HG03175 (cell line): ENCODE measurements at regions not wholly inside any gene's neighbourhood (a gene's known extent, or its start where the extent isn't known, plus 50 kb on each side); places are given as distances from the start of the nearest gene placed in this dataset.
"Not testable (repeated sequence)": the region's sequence is repeated elsewhere in the genome, so short reads cannot be mapped to it uniquely, and the experiment has no call there.

ENCODE experiments used
- ATAC-seq: cut with Tn5 transposase; IDR thresholded peaks from one replicate; pipeline ENCODE4 v1.9.1; 2021; ENCODE audit warnings: mild to moderate bottlenecking, moderate library complexity; ENCODE audit not compliant: unreplicated experiment

- no peak for ATAC-seq
Observed at GRCh38 chr21:39004634-39005501, 178.4 kb downstream of the PSMG1 start.

GRCh38 chr21:39003982-39004633, 179.1 kb downstream of the PSMG1 start:
- no peak for ATAC-seq

DNA sequence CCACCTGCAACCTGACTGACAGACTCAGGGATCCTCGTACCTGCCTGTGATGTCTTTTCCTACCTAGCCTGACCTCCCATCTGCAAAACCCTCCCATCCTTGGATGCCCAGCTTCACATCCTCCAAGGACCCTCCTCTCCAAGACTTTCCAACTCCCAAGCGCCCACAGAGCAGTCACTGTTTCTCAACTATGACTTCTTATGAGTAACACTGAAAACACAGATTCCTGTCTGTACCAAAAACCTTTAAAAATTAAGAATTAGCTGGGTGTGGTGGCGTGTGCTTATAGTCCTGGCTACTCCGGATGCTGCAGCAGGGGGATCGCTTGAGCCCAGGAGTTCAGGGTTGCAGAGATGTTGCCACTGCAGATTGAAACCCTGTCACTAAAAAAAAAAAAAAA, 181.9 kb downstream of the PSMG1 start:
- no peak for ATAC-seq

GRCh38 chr21:39000496-39000895, 182.8 kb downstream of the PSMG1 start:
- ATAC-seq = no peak

DNA sequence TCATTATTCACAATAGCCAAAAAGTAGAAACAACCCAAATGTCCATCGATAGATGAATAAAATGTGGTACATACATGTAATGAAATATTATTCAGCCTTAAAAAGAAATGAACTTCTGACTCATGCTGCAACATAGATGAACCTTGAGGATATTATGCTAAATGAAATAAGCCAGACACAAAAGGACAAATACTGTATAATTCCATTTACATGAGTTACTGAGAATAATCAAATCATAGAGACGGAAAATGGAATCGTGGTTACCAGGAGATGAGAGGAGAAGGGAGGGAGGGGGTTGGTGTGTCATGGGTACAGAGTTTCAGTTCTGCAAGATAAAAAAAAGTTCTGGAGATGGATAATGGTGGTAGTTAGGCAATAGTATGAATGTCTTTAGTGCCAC, 184.1 kb downstream of the PSMG1 start:
- no peak for ATAC-seq

GRCh38 chr21:38998281-38998680, 185.0 kb downstream of the PSMG1 start:
- not testable (repeated sequence) for ATAC-seq

GRCh38 chr21:38997843-38998175, 185.4 kb downstream of the PSMG1 start:
- ATAC-seq = not testable (repeated sequence)

DNA sequence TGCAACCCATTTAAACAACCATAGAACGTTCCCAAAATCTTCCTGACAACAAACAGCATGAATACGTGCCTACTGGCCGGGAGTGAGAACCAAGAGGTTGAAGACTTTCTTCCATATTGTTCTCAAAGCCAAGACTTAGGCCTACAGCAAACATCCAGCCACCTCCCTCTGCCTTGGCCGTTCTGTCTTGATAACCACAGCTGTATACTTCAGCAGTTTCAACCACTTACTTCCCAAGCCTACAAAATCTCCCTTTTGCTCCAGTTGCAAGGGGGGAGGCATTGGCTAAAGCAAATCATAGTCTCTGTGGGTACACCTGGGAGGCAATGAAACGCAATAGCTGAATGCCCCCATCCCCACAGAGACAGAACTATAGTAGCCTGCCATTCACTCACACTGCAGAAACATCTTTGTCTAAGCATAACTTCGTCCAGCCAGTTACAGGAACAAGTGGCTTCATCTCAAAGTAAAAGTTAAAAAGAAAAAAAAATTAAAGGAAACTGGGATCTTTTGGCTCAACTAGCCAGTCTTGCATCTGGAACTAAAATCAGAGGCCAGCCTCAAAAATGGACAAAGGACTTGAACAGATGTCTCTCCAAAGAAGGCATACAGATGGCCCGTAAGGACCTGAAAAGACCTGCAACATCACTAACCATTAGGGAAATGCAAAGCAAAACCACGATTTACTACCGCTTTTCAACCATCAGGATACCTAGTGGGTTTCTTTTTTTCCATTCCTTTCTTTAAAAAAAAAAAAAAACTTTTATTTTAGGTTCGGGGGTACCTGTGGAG, 186.0 kb downstream of the PSMG1 start:
- ATAC-seq = no peak

GRCh38 chr21:38996355-38996754, 186.9 kb downstream of the PSMG1 start:
- no peak for ATAC-seq

DNA sequence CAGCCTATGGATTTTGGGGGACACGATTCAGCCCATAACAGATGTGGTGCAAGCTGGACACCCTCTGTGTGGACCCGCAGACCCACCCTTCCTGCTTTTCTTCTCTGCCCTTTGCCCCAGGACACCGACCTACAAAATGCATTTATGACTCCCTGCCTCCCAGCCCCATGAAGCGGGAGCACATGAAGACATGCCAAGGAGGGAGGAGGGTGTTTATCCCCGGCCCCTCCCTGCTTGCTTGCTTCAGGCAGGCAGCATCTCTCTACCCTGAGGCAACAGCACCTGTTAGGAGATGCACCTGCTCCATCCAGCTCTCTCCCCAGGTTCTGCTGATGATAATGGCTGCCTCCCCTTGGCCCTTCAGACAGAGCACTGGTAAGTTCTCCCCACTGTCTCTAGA, 187.5 kb downstream of the PSMG1 start:
- ATAC-seq = no peak

DNA sequence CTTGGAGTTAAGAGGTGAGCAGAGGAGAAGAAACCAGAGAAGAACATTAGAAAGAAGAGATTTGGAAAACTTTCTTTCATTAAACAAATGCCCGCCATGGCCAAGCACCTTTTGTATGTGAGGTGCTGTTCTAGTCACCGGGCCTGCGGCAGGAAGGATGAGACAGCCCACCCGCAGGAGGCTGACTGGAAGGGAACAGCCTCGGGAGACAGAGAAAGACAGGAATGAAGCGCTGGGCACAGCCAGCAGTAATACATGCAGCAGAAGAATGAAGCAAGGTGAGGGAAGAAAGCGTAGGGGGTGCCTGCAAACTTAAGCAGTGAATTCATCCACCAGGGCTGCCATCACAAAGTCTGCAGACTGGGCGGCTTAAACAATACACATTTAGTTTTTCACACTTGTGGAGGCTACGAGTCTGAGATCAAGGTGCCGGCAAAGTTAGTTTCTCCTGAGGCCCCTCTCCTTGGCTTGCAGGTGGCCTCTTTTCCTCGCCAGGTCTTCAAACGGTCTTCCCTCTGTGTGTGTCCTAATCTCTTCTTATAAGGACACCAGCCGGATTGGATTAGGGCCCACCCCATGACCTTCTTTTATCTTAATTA, 188.1 kb downstream of the PSMG1 start:
- no peak for ATAC-seq

- ATAC-seq = no peak
Observed at GRCh38 chr21:38994042-38994441, 188.3 kb downstream of the ETS2 start.

GRCh38 chr21:38993561-38993960, 187.8 kb downstream of the ETS2 start:
- no peak for ATAC-seq

- no peak for ATAC-seq
Observed at GRCh38 chr21:38992737-38993136, 187.0 kb downstream of the ETS2 start.

GRCh38 chr21:38990424-38990794, 184.7 kb downstream of the ETS2 start:
- ATAC-seq = no peak

DNA sequence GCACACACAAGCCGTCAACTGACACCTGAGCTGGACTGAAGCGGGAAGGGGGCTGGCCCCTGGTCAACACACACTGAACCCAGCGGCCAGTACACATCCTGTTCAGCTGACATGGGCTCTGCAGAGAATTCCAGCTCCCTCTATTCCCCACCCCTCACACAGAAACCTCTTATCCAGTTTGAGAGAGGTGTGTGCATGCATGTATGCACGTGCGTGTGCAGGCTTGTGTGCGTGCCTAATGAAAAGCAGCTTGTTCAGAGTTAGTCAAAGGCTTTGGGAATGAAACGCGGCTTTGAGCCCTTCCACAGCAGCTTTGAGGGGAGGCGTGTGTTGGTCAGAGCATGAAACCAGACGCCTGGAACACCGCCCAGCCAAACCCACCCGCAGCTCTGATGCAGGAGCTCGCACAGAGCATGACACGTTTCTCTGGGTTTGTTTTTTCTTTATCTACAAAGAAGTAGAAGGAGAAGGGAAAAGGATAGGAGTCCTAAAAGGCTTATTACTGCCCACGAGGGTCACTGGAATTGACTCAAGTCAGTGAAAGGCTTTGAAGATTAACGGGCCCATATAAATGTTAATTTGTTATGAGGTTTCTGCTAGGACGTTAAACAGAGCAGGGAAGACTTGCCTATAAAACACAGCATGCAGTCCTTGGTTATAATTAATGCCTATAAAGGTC, 184.2 kb downstream of the ETS2 start:
- ATAC-seq = no peak

DNA sequence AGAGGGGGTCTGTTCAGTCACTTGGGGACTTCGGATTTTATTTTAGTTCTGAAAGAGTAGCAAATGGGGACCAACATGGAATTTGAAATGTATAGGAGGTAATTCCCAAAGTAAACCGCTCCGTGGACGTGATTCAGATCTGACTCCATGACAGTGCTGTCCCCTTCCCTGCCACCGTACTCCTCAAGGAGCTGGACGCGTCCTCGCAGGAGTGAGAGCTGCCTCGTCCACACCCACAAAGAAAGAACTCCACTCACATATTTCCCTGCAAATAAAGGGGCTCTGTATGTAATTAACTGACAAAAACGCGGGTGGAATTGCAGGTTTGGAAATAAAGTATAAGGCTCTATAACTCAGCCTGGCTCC, 183.6 kb downstream of the ETS2 start:
- ATAC-seq = no peak

DNA sequence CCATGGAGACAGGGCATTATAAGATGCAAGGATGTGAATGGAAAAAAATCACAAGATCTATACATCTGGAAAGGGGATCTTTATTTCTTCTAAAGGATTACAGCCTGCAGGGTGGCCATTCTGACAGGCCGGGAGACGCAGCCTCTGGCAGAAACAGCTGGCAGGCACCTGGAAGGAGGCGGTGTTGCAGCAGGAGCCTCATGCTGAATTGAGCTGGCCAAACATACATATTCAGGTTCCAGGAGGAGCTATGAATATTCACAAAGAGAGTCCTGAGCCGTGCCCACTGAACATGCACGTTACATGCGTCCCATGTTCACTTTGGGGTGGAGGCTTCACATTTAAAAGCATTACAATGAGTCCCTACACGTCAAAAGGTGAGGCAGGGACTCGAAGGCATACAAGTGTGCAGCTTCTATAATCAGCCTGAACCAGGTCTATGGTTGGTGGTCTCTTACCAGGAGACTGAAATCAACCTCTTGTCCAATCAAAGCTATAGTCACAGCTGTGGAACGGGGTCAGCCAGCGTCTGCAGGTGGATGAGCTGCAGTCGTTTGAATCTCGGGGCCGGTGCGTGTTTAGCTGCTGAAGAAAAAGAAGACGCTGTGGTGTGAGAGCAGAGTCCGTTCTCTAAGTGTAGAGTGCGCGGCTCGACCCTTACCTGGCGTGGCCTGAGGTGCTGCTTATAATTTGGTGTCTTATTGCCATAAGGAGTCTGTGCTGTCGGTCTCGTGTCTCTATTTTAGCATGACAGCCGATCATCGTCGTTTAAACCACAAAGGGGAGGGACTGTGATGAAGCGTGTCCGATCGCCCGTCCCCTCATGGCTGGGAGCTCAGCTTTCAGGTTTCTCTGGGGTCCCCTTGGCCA, 183.0 kb downstream of the ETS2 start:
- no peak for ATAC-seq

GRCh38 chr21:38987633-38988508, 182.1 kb downstream of the ETS2 start:
- ATAC-seq = no peak
